Activated naive CD8-positive, alpha-beta T cell treated with anti-CD3 and anti-CD28 coated beads, Interleukin-2, amount 50 U/mL, for 24 hours (primary cell): ENCODE measurements at regions not wholly inside any gene's neighbourhood (a gene's known extent, or its start where the extent isn't known, plus 50 kb on each side); places are given as distances from the start of the nearest gene placed in this dataset.
"Not testable (repeated sequence)": the region's sequence is repeated elsewhere in the genome, so short reads cannot be mapped to it uniquely, and the experiment has no call there.

Experiments used
- ATAC-seq: fragments of 150-1000 bp; cut with Tn5 transposase; one replicate; pipeline ENCODE4 v1.10.0; 2021
- DNase-seq: peaks from one replicate; pipeline ENCODE4 v3.0.0; 2021
- H3K27ac Mint-ChIP-seq: one replicate; pipeline ENCODE4 v1.8.0; 2021; ENCODE audit warnings: mild to moderate bottlenecking, mixed read lengths
- H3K27me3 Mint-ChIP-seq: one replicate; pipeline ENCODE4 v1.8.0; 2021; ENCODE audit warnings: mixed read lengths
- H3K36me3 Mint-ChIP-seq: one replicate; pipeline ENCODE4 v1.8.0; 2021; ENCODE audit warnings: low read depth, mixed read lengths
- H3K4me1 Mint-ChIP-seq: one replicate; pipeline ENCODE4 v1.8.0; 2021; ENCODE audit warnings: mixed read lengths
- H3K4me3 Mint-ChIP-seq: one replicate; pipeline ENCODE4 v1.8.0; 2021; ENCODE audit warnings: mild to moderate bottlenecking, moderate library complexity, mixed read lengths
- H3K9me3 Mint-ChIP-seq: one replicate; pipeline ENCODE4 v1.8.0; 2021; ENCODE audit warnings: mixed read lengths

GRCh38 chr4:54433686-54434085, 204.6 kb downstream of the PDGFRA start:
- Mint-ChIP-seq H3K4me1 (no peaks in the 10 kb centered on the region), H3K27me3 (peaks cover 6% of the 10 kb centered on the region), H3K4me3 (no peak overlapping the region), H3K9me3 (no peaks in the 10 kb centered on the region), H3K27ac (no peak overlapping the region), H3K36me3 (no peaks in the 10 kb centered on the region)
- ATAC-seq: no peak
- DNase-seq: no peak

- DNase-seq: no peak
- H3K27ac Mint-ChIP-seq: no peak overlapping the region
Observed at GRCh38 chr4:54439831-54440243, 210.7 kb downstream of the PDGFRA start.

GRCh38 chr4:54440394-54441136, 211.5 kb downstream of the PDGFRA start:
- no peaks in the 10 kb centered on the region for H3K9me3 Mint-ChIP-seq
- DNase-seq (no peak), ATAC-seq (no peak)
- no peaks in the 10 kb centered on the region for H3K36me3 Mint-ChIP-seq
- peaks cover 6% of the 10 kb centered on the region for H3K27me3 Mint-ChIP-seq
- H3K4me1 Mint-ChIP-seq: no peaks in the 10 kb centered on the region
- H3K27ac Mint-ChIP-seq: no peak overlapping the region
- no peak overlapping the region for H3K4me3 Mint-ChIP-seq

More at GRCh38 chr4:54439831-54440243, 210.7 kb downstream of the PDGFRA start:
- Mint-ChIP-seq H3K4me3 (no peak overlapping the region), H3K4me1 (no peaks in the 10 kb centered on the region), H3K36me3 (no peaks in the 10 kb centered on the region), H3K9me3 (no peaks in the 10 kb centered on the region), H3K27me3 (peaks cover 6% of the 10 kb centered on the region)
- ATAC-seq: no peak

- ATAC-seq (no peak), DNase-seq (no peak)
- Mint-ChIP-seq H3K9me3 (peaks cover 11% of the 10 kb centered on the region), H3K27ac (no peak overlapping the region), H3K4me1 (no peaks in the 10 kb centered on the region), H3K4me3 (no peak overlapping the region), H3K27me3 (peaks cover 3% of the 10 kb centered on the region), H3K36me3 (no peaks in the 10 kb centered on the region)
Observed at GRCh38 chr4:54445866-54446265, 211.9 kb upstream of the KIT start.

GRCh38 chr4:54446581-54446980, 211.2 kb upstream of the KIT start:
- Mint-ChIP-seq H3K27ac (no peak overlapping the region), H3K36me3 (no peaks in the 10 kb centered on the region), H3K4me1 (no peaks in the 10 kb centered on the region), H3K27me3 (peaks cover 2% of the 10 kb centered on the region), H3K9me3 (peaks cover 11% of the 10 kb centered on the region), H3K4me3 (no peak overlapping the region)
- no peak for DNase-seq
- ATAC-seq: no peak

GRCh38 chr4:54447304-54447703, 210.5 kb upstream of the KIT start:
- H3K27ac Mint-ChIP-seq: no peak overlapping the region
- DNase-seq: no peak
- no peaks in the 10 kb centered on the region for H3K36me3 Mint-ChIP-seq
- H3K4me3 Mint-ChIP-seq: no peak overlapping the region
- H3K4me1 Mint-ChIP-seq: no peaks in the 10 kb centered on the region
- H3K27me3 Mint-ChIP-seq: peaks cover 2% of the 10 kb centered on the region
- H3K9me3 Mint-ChIP-seq: peaks cover 11% of the 10 kb centered on the region
- ATAC-seq: no peak

GRCh38 chr4:54449999-54450398, 207.8 kb upstream of the KIT start:
- Mint-ChIP-seq H3K27me3 (peaks cover 2% of the 10 kb centered on the region), H3K9me3 (peaks cover 11% of the 10 kb centered on the region), H3K27ac (no peak overlapping the region), H3K4me3 (no peak overlapping the region), H3K36me3 (no peaks in the 10 kb centered on the region), H3K4me1 (no peaks in the 10 kb centered on the region)
- DNase-seq (no peak), ATAC-seq (no peak)

DNA sequence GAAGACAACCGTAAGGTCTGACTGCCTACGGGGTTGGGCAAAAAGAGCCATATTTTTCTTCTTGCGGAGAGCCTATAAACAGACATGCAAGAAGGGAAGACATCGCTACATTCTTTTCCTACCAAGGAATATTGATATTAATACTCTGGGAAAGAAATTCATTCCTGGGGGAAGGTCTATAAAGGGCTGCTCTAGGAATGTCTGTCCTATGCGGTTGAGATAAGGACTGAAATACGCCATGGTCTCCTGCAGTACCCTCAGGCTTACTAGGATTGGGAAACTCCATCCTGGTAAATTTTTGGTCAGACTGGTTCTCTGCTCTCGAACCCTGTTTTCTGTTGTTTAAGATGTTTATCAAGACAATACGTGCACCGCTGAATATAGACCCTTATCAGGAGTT, 190.8 kb upstream of the KIT start:
- not testable (repeated sequence) for H3K27ac Mint-ChIP-seq, H3K27me3 Mint-ChIP-seq, H3K4me1 Mint-ChIP-seq, H3K36me3 Mint-ChIP-seq, DNase-seq, ATAC-seq, H3K4me3 Mint-ChIP-seq
- peaks cover 28% of the 10 kb centered on the region for H3K9me3 Mint-ChIP-seq

DNA sequence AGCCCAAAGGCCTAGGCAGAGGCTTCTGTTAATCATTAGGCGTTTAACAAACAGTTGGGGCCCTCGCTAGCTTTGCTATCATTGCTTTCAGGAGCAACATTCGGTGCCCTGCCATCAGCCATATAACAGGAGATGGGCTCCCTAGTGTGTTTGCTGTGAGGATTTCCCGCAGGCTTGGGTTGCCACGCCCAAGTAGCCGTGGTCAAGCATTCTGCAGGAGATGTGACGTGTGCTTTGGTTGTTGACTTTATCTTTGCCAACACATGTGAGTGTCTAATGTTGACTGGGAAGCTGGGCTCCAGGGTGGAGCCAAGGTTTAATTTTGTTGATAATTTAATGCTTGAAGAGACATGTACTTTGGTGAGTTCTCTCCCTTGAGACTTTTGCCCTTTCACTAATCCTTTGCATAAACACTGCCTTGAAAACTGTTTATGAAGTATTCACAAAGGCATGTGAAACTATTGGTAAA, 184.6 kb upstream of the KIT start:
- H3K27me3 Mint-ChIP-seq: peaks cover 7% of the 10 kb centered on the region
- H3K27ac Mint-ChIP-seq: no peak overlapping the region
- DNase-seq (no peak), ATAC-seq (no peak)
- peaks cover 15% of the 10 kb centered on the region for H3K9me3 Mint-ChIP-seq
- no peak overlapping the region for H3K4me3 Mint-ChIP-seq
- H3K36me3 Mint-ChIP-seq: no peaks in the 10 kb centered on the region
- no peaks in the 10 kb centered on the region for H3K4me1 Mint-ChIP-seq

DNA sequence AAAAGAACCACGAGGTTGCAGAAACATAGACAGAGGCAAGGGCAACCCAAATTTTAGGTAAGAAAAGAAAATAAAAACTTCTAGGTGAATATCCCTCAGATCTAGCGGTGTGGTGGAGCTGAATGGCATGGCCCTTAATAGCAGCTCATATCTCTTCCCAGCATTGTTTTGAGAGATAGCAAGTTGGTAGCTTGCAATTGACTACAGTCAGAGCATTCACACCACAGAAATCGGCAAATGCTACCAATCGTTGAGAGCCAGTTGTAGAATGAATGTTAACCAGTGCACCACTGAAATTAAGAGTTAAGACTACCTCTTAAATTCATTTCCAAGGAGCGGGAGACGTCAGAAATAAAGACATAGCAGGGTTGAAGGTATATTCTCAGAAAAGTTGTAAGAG, 184.0 kb upstream of the KIT start:
- Mint-ChIP-seq H3K27ac (no peak overlapping the region), H3K4me1 (no peaks in the 10 kb centered on the region), H3K9me3 (peaks cover 11% of the 10 kb centered on the region), H3K4me3 (no peak overlapping the region), H3K27me3 (peaks cover 7% of the 10 kb centered on the region), H3K36me3 (no peaks in the 10 kb centered on the region)
- no peak for DNase-seq
- no peak for ATAC-seq

DNA sequence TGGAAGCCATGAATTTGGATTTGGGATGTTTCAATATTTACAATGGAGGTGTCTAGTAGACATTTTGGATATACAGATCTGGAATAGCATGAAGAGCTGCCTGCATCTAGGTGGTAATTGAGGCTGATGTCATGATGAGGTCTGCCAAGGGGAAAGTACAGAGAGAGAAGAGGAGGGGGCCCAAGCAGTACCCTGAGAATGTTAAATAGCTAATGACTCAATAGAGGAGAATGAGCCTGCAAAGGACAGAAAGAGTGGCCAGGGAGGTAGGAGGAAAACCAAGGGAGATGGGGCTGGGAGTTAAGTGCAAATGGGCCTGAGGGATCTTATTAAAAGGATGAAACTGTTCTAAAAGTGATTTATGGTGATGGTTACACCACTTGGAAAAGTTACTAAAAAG, 182.2 kb upstream of the KIT start:
- Mint-ChIP-seq H3K27me3 (peaks cover 7% of the 10 kb centered on the region), H3K27ac (no peak overlapping the region), H3K4me1 (no peaks in the 10 kb centered on the region), H3K36me3 (no peaks in the 10 kb centered on the region), H3K4me3 (no peak overlapping the region), H3K9me3 (peaks cover 15% of the 10 kb centered on the region)
- ATAC-seq (no peak), DNase-seq (no peak)

DNA sequence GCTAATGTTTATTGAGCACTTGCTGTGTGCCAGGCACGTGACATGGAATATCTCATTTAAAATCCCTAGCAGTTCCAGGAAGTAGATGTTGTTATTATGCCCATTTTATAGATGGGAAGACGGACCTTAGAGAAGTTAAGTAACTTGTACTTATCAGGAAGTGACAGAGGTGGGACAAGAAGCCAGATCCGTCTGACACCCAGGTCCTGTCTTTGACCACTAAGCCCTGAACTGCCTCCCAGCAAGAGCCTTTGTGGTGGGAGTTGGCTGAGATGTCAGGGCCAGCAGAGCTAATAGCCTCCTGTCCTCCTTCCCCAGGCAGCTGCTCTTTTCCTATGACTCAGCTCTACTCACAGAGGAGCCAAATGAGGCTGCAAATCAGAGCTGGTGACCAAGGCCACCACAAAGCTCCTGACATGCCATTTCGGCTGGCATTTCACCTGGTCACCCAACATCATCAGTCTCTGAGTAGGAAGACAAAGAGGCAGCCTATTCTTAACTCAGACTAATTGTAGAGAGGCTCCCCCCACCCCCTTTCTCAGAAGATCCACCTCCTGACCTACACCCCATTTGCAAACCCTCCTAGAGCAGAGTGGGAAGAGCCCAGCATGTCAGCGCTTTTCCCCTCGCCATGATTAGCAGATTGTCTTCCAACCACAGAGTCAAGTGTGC, 175.1 kb upstream of the KIT start:
- no peaks in the 10 kb centered on the region for H3K4me1 Mint-ChIP-seq
- ATAC-seq (no peak), DNase-seq (no peak)
- H3K4me3 Mint-ChIP-seq: no peak overlapping the region
- H3K27me3 Mint-ChIP-seq: peaks cover 4% of the 10 kb centered on the region
- H3K9me3 Mint-ChIP-seq: peaks cover 15% of the 10 kb centered on the region
- H3K27ac Mint-ChIP-seq: no peak overlapping the region
- H3K36me3 Mint-ChIP-seq: no peaks in the 10 kb centered on the region

DNA sequence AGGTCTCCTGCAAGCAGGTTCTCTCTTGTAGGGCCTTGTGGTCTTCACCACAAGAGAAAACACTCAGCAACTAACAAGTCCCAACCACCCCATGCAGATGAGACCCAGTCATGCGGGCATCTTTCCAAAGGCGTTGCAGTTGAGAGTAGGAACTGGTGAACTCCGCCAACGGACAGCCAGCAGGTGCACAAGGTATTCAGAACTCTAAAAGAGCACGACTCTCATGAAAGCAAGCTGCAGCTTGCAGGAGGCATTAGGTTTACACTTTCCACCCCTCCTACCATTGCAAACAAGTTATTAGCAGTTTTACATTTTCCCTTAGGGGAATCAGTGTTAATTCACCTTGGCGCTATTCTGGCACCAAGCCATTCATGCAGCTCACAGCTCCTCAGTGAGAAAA, 173.4 kb upstream of the KIT start:
- no peak for DNase-seq
- Mint-ChIP-seq H3K4me1 (no peaks in the 10 kb centered on the region), H3K9me3 (peaks cover 6% of the 10 kb centered on the region), H3K4me3 (no peak overlapping the region), H3K36me3 (no peaks in the 10 kb centered on the region), H3K27me3 (peaks cover 4% of the 10 kb centered on the region), H3K27ac (no peak overlapping the region)
- ATAC-seq: no peak

GRCh38 chr4:54487491-54487890, 170.3 kb upstream of the KIT start:
- ATAC-seq: no peak
- H3K4me3 Mint-ChIP-seq: no peak overlapping the region
- H3K27me3 Mint-ChIP-seq: peaks cover 4% of the 10 kb centered on the region
- no peaks in the 10 kb centered on the region for H3K9me3 Mint-ChIP-seq
- no peak for DNase-seq
- H3K4me1 Mint-ChIP-seq: no peaks in the 10 kb centered on the region
- H3K36me3 Mint-ChIP-seq: no peaks in the 10 kb centered on the region
- no peak overlapping the region for H3K27ac Mint-ChIP-seq

DNA sequence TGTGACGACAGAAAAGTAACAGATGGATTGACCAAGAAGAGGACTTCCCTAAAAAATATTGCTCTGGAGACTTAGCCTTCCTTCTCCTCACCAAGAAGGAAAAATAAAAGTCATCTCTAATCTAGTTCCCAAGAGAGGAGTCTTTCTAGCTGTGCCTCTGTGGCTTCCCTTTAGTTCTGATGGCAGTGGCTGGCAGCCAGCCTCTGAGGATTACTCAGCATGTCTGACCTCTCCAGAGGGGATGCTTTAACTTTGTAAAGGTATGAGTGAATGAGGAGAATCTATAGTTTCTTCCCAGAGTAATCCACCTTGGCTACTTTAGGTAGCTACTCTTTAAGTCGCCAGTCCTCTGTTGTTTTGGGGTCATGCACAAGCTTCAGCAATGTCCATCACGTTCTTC, 163.9 kb upstream of the KIT start:
- H3K4me3 Mint-ChIP-seq: no peak overlapping the region
- ATAC-seq (no peak), DNase-seq (no peak)
- H3K27me3 Mint-ChIP-seq: peaks cover 5% of the 10 kb centered on the region
- H3K4me1 Mint-ChIP-seq: no peaks in the 10 kb centered on the region
- no peak overlapping the region for H3K27ac Mint-ChIP-seq
- no peaks in the 10 kb centered on the region for H3K36me3 Mint-ChIP-seq
- H3K9me3 Mint-ChIP-seq: no peaks in the 10 kb centered on the region
